ENCODE measurements at regions not wholly inside any gene's neighbourhood (a gene's known extent, or its start where the extent isn't known, plus 50 kb on each side); places are given as distances from the start of the nearest gene placed in this dataset.
A peak's percentile ranks its signal among the peaks of the same experiment; 100 is the strongest.

- no peak for DNase-seq
Measured at GRCh38 chr6:14635934-14636591, 518.5 kb downstream of the CD83 start.

- no peak for DNase-seq
Measured at GRCh38 chr6:14638435-14638905, 520.9 kb downstream of the CD83 start.

- peak; percentile 48 to 50 for DNase-seq
Measured at GRCh38 chr6:14638906-14639761, 521.6 kb downstream of the CD83 start.

GRCh38 chr6:14639983-14640599 is 522.5 kb downstream of the CD83 start:
- no peak for DNase-seq

- DNase-seq, result no peak
Measured at GRCh38 chr6:14640631-14641030, 523.1 kb downstream of the CD83 start.

GRCh38 chr6:14641423-14642135 is 524.0 kb downstream of the CD83 start:
- DNase-seq, result no peak

GRCh38 chr6:14642136-14642505 is 524.5 kb downstream of the CD83 start:
- no peak for DNase-seq

GRCh38 chr6:14642842-14643241 is 525.3 kb downstream of the CD83 start:
- DNase-seq, result no peak

- DNase-seq, result no peak
Measured at GRCh38 chr6:14644381-14644780, 526.8 kb downstream of the CD83 start.

- no peak for DNase-seq
Measured at GRCh38 chr6:14645221-14645620, 527.6 kb downstream of the CD83 start.

- no peak for DNase-seq
Measured at GRCh38 chr6:14645841-14646240, 528.3 kb downstream of the CD83 start.

GRCh38 chr6:14646371-14646770 is 528.8 kb downstream of the CD83 start:
- no peak for DNase-seq

- no peak for DNase-seq
Measured at GRCh38 chr6:14647357-14647756, 529.8 kb downstream of the CD83 start.

GRCh38 chr6:14652536-14652935 is 535.0 kb downstream of the CD83 start:
- no peak for DNase-seq

GRCh38 chr6:14655201-14656061 is 537.9 kb downstream of the CD83 start:
- peak in 1 of 2 donors; percentile 26 for DNase-seq

- no peak for DNase-seq
Measured at GRCh38 chr6:14656078-14656521, 538.5 kb downstream of the CD83 start.

GRCh38 chr6:14656649-14657048 is 539.1 kb downstream of the CD83 start:
- no peak for DNase-seq

- DNase-seq, result no peak
Measured at GRCh38 chr6:14658030-14658429, 540.5 kb downstream of the CD83 start.

- DNase-seq, result no peak
Measured at GRCh38 chr6:14658886-14659561, 541.5 kb downstream of the CD83 start.

GRCh38 chr6:14659841-14660240 is 542.3 kb downstream of the CD83 start:
- DNase-seq, result no peak

Data from right lung (tissue), 2 donors.